DND-41 (cell line): ENCODE measurements at regions not wholly inside any gene's neighbourhood (a gene's known extent, or its start where the extent isn't known, plus 50 kb on each side); places are given as distances from the start of the nearest gene placed in this dataset.

Experiments
- ATAC-seq: fragments of 200-7000 bp; cut with Tn5 transposase; 3 replicates; pipeline ENCODE4 v1.9.1; 2021; ENCODE audit warnings: low read depth; ENCODE audit not compliant: insufficient read depth
- DNase-seq: peaks from one replicate; pipeline ENCODE4 v3.0.0-alpha.2; 2020
- H2AFZ ChIP-seq: 2 replicates; pipeline ENCODE4 v1.6.0; 2012; ENCODE audit warnings: low read depth, low read length
- H3K27ac ChIP-seq: 2 replicates; pipeline ENCODE4 v1.5.1; 2012; ENCODE audit warnings: low read length, inconsistent platforms
- H3K27me3 ChIP-seq: fragments of 200-600 bp; sonication (generic); 2 replicates; pipeline ENCODE4 v1.6.0; 2012; ENCODE audit warnings: low read length, mild to moderate bottlenecking, inconsistent platforms; ENCODE audit not compliant: insufficient read depth, poor library complexity
- H3K36me3 ChIP-seq: 2 replicates; pipeline ENCODE4 v1.5.1; 2012; ENCODE audit warnings: low read length, inconsistent platforms; ENCODE audit not compliant: insufficient read depth
- H3K4me1 ChIP-seq: 2 replicates; pipeline ENCODE4 v1.5.1; 2012; ENCODE audit warnings: mild to moderate bottlenecking, low read length; ENCODE audit not compliant: insufficient read depth
- H3K4me2 ChIP-seq: 2 replicates; pipeline ENCODE4 v1.6.0; 2012; ENCODE audit warnings: mild to moderate bottlenecking, moderate library complexity, low read length, inconsistent platforms; ENCODE audit not compliant: insufficient read depth
- H3K4me3 ChIP-seq, 2 experiments: fragments of 200-600 bp in 1 of 2; shearing (Covaris generic) in 1 of 2; 2 replicates each; pipeline ENCODE4 v1.5.1; 2012 to 2016; ENCODE audit warnings: inconsistent platforms in 2 of 2, low read length in 2 of 2, mild to moderate bottlenecking in 2 of 2, low read depth in 1 of 2, moderate library complexity in 1 of 2
- H3K79me2 ChIP-seq: 2 replicates; pipeline ENCODE4 v1.6.0; 2012; ENCODE audit warnings: low read length, inconsistent platforms; ENCODE audit not compliant: insufficient read depth
- H3K9ac ChIP-seq: 2 replicates; pipeline ENCODE4 v1.6.0; 2012; ENCODE audit warnings: low read depth, mild to moderate bottlenecking, inconsistent platforms, low read length, moderate library complexity
- H3K9me3 ChIP-seq: 2 replicates; pipeline ENCODE4 v1.5.1; 2012; ENCODE audit warnings: low read length, moderate library complexity, mild to moderate bottlenecking, inconsistent platforms; ENCODE audit not compliant: insufficient read depth, severe bottlenecking
- H4K20me1 ChIP-seq: 2 replicates; pipeline ENCODE4 v1.6.0; 2012; ENCODE audit warnings: low read length; ENCODE audit not compliant: insufficient read depth
- EZH2 ChIP-seq: IDR thresholded peaks from 3 replicates; pipeline ENCODE4 v1.6.1; 2012; ENCODE audit warnings: borderline replicate concordance, low read depth, mild to moderate bottlenecking, moderate library complexity, low read length, inconsistent platforms; ENCODE audit not compliant: severe bottlenecking
- TF ChIP-seq, protein P1 (sequence below): IDR thresholded peaks from 2 replicates; pipeline ENCODE4 v1.5.1; 2012; ENCODE audit warnings: borderline replicate concordance, low read length, moderate library complexity, mild to moderate bottlenecking; ENCODE audit not compliant: poor library complexity, severe bottlenecking; ENCODE audit errors: extremely low read depth

DNA sequence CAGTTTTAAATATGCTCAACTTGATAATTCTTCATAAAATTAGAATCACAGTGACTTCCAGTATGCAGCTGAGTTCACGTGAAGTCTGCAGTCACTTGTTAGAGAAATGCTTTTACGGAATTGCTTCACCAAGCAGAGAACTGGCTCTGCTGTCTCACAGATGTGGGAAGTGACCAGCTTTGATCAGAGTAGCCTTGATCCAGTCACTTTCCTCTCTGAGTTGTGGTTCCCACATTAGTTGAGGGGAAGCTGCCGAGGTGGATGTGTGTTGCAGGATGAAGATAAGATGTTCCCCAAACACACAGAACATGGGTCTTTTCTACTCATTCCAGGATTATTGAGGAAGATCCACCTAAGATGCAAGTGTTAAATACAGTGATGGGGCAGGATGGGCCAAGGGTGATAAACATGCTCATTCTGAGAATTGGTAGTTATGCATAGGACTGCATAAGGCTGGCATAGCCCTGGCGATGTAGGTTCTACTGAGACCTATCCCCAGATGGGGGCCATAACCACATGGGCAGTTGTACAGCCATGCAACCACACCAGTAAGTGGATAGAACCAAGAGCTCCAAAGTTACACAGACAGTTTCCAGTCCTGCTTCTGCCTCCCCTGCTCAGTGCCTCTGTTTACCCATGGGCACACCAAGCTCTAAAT, 168.9 kb upstream of the MAF start:
- Histone ChIP-seq H3K36me3 (no peaks in the 10 kb centered on the region), H3K4me3 (no peak overlapping the region), H4K20me1 (no peaks in the 10 kb centered on the region), H3K4me2 (no peak overlapping the region), H2AFZ (no peak overlapping the region), H3K27me3 (peaks cover 3% of the 10 kb centered on the region), H3K27ac (no peak overlapping the region), H3K9me3 (no peaks in the 10 kb centered on the region), H3K79me2 (no peaks in the 10 kb centered on the region), H3K9ac (no peak overlapping the region), H3K4me1 (peaks cover 7% of the 10 kb centered on the region)
- TF ChIP-seq EZH2, result no peak
- TF ChIP-seq, protein P1, sequence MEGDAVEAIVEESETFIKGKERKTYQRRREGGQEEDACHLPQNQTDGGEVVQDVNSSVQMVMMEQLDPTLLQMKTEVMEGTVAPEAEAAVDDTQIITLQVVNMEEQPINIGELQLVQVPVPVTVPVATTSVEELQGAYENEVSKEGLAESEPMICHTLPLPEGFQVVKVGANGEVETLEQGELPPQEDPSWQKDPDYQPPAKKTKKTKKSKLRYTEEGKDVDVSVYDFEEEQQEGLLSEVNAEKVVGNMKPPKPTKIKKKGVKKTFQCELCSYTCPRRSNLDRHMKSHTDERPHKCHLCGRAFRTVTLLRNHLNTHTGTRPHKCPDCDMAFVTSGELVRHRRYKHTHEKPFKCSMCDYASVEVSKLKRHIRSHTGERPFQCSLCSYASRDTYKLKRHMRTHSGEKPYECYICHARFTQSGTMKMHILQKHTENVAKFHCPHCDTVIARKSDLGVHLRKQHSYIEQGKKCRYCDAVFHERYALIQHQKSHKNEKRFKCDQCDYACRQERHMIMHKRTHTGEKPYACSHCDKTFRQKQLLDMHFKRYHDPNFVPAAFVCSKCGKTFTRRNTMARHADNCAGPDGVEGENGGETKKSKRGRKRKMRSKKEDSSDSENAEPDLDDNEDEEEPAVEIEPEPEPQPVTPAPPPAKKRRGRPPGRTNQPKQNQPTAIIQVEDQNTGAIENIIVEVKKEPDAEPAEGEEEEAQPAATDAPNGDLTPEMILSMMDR, result no peak
- DNase-seq (no peak), ATAC-seq (no peak)

DNA sequence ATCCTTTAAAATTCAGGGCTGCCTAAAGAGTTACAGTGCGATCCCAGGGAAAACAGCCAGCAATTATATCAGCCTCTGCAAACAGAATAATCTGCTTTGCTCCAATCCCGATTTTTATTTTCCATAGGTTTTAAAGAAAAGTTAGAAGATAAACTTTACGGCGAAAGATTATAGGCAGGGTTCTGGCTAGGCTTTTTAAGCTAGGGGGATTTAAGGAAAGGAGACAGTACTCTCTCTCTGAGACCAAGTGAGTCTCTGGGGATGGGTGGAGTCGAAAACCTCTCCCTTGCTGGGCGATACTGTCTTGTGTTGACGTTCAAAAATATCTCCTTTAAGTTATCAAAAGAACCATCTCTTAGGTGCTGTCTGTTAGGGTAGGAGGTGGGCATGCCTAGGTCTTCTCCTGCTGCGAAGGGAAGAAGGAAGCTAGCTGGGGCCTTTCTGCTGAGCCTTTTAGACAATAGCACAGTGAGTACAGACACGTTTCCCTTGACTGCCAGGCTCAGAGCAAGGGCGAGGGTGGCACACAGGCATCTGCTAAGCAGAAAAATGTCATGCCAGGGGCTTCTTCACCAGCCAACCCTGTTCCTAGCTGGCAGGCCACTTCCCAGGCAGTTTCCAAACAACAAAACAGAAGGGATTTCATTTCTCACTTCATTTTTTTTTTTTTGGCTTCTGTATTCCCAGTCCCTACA, 167.9 kb upstream of the MAF start:
- no peaks in the 10 kb centered on the region for H4K20me1 ChIP-seq
- H2AFZ ChIP-seq, result no peak overlapping the region

DNA sequence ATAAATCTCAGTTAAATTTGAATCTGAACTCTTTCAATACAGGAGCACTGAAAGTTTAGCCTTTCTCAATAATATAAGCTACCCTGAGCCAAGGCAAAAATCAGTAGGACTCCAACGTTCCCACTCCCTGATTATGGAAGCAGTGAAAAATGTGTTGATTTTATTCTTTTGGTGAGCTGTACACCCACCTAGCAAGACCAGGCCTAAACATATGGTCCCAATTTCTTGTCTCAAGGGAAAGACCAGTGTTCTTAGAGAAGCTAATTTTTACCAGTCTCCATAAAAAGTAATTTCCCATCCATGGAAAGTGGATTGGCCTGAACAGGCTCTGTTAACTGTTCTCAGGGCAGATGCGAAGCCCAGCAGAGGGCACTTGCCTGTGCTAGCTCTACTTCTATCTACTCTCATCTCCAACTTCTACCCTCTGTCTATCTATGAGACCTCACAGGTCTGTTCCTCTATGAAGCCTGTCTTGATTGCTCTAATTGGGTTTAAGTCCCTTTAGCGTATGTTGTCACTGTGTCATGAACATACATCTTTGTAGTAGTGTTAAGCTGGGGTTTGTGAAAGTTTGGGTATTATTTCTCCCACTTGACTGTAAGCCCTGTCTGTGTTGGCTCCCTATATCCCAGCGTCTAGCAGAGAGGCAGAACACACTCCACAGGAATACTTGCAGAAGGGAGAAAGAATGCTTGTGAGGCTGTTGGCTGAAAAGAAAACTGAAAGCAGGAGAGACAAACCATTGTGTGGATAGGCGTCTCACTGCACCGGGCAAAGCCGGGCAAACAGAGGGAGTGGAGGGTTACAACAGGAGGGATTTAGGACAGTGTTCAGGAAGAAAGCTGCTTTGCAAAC, 167.1 kb upstream of the MAF start:
- no peak overlapping the region for H3K4me3 ChIP-seq
- no peak for ATAC-seq

More for the DNA sequence above, 167.9 kb upstream of the MAF start:
- Histone ChIP-seq H3K36me3 (no peaks in the 10 kb centered on the region), H3K27ac (no peak overlapping the region), H3K79me2 (no peaks in the 10 kb centered on the region), H3K4me2 (no peak overlapping the region), H3K9me3 (no peaks in the 10 kb centered on the region), H3K27me3 (peaks cover 3% of the 10 kb centered on the region), H3K9ac (no peak overlapping the region), H3K4me1 (peaks cover 7% of the 10 kb centered on the region), H3K4me3 (no peak overlapping the region)
- DNase-seq (no peak), ATAC-seq (no peak)
- TF ChIP-seq EZH2, result no peak
- TF ChIP-seq, protein P1, result no peak

More for the DNA sequence above, 167.1 kb upstream of the MAF start:
- Histone ChIP-seq H3K4me2 (no peak overlapping the region), H4K20me1 (no peaks in the 10 kb centered on the region), H3K36me3 (no peaks in the 10 kb centered on the region), H3K27ac (no peak overlapping the region), H3K9ac (no peak overlapping the region), H3K79me2 (no peaks in the 10 kb centered on the region), H3K9me3 (no peaks in the 10 kb centered on the region), H2AFZ (no peak overlapping the region), H3K4me1 (peaks cover 7% of the 10 kb centered on the region), H3K27me3 (peaks cover 3% of the 10 kb centered on the region)
- TF ChIP-seq, protein P1, result no peak
- TF ChIP-seq EZH2, result no peak
- DNase-seq, result no peak
